GM21529 (cell line): ENCODE measurements at regions not wholly inside any gene's neighbourhood (a gene's known extent, or its start where the extent isn't known, plus 50 kb on each side); places are given as distances from the start of the nearest gene placed in this dataset.

Experiments
- ATAC-seq: cut with Tn5 transposase; IDR thresholded peaks from one replicate; pipeline ENCODE4 v1.9.1; 2021; ENCODE audit not compliant: unreplicated experiment

- ATAC-seq = no peak
Observed at GRCh38 chr10:21329995-21330627, 195.4 kb downstream of the SKIDA1 start.

DNA sequence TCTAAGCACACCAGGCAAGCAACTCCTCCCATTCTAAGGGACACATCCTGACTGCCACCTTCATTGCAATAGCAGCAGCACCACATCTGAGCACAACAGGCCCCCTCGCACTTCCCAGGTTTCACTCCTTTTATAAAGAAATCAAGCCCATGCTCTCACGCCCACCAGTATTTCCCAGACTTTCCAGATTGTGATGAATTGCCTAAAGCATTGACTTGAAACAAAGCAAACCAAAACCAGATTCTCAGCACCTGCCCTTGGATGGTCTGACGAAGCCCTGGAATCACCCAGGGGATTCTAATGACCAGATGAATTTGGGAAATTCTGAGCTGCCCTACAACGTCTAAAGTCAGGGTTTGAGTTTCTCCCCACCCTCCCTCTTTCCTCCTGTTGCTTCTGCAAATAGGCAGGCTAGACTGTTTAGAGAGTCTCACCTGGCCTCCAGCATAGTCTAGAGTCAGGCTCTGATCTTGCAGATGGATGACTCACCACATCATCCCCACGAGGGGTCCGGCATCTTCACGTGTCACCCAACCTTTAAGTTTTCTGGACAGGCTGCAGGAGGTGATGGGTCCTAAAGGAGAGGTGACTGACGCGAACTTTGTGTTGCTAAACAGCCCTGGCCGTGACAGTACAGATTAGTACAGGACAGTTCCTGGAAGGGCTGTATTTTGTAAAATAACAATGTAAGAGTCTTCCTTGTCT lies 198.0 kb downstream of the SKIDA1 start:
- ATAC-seq = no peak

- no peak for ATAC-seq
Observed at GRCh38 chr10:21326594-21327288, 198.7 kb downstream of the SKIDA1 start.

DNA sequence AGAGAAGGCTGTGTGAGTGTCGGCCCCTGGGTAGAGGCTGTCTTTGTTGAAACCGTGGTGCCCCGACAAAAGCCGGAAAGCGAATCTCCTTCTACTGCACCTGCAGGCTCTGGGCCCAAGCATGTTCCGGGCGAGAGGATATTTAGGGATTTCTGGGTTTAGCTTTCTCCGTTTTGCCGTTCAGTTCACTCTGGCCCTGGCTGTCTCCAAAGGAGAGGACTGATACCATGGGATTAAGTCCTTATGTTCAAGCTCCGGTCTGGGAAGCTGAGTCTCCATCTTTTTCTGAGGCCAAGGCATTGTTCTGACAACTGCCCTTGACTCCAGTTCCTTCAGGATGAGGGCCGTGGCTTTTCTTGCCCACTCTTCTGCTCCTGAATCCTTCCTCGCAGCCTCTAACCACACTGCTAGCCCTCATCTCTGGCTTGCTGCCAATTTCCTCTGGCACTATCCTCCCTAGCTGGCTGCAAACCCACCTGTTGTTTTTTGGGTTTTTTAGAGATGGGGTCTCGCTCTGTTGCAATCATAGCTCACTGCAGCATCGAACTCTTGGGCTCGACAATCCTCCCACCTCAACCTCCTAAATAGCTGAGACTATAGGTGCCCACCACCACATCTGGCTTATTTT lies 206.8 kb downstream of the SKIDA1 start:
- no peak for ATAC-seq

DNA sequence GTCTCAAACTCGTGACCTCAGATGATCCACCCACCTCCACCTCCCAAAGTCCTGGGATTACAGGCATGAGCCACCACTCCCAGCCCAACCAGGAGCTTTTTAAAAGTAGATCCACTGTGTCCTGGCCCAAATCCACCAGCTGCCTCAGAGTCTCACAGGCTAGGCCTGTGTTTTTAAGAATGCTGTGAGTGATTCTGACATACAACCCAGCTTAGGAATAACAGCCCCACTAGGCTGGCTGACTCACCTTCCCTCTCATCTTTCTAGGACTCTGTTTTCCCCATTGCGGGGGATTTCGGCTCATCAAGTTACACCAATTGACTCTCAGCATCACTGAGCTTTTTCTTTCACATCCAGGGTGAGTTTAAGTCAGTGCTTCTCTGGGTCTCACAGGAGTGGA lies 207.6 kb downstream of the SKIDA1 start:
- no peak for ATAC-seq

DNA sequence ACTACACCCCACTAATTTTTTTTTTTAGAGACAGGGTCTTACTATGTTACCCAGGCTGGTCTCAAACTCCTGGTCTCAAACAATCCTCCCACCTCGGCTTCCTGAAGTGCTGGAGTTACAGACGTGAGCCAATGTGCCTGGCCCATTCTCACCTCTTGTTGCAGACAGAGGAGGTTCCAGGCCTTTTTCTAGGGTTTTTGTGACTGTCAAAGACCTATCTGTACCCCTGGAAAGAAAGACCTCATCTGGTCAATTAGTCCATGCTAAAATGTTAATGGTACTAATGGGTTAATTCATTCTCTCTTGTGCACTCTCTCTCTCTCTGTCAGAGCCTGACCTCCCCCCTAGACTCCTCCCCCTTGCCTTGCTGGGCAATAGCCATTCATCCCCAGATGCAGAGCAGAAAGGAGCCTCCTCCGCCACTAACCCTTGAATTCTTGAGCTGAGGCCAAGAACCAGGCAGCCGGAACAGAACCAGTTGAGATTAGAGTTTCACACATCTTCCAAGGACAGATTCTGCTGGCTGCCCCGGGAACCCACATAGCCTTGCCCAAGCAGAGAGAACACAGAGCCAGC lies 209.7 kb downstream of the SKIDA1 start:
- ATAC-seq = no peak

- ATAC-seq = no peak
Observed at GRCh38 chr10:21314906-21315644, 210.4 kb downstream of the SKIDA1 start.

GRCh38 chr10:21314111-21314626 lies 211.3 kb downstream of the SKIDA1 start:
- no peak for ATAC-seq

DNA sequence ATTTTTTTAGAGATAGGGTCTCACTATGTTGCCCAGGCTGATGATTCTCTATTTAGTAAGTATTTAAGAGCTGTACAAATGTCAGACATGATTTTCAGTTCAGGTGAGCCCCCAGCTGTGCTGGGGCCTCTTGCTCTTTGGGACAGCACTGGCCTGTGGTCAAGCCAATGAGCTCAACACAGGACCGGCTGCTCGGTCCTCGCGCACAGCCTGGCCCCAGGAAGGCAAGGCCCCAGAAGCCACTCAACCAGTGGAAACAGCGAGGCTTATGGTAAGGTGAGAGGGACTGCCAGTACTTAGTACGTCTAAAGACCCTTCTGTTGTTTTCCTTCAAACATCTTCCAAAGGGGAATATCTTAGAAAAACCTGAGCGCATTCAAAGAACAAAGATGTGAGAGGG lies 211.8 kb downstream of the SKIDA1 start:
- ATAC-seq = no peak

DNA sequence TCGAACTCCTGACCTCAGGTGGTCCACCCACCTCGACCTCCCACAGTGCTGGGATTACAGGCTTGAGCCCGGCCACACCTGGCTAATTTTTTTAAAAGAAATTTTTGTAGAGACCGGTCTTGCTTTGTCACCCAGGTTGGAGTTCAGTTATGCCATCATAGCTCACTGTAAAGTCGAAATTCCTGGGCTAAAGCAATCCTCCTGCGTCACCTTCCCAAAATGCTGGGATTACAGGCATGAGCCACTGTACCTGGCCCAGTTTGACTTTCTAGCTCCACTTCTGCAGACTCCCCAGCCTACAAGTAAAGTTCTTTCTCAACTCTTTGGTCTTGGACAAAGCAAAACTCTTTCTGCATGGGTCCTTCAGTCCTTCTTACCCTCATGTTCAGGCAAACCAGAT lies 214.1 kb downstream of the SKIDA1 start:
- no peak for ATAC-seq

DNA sequence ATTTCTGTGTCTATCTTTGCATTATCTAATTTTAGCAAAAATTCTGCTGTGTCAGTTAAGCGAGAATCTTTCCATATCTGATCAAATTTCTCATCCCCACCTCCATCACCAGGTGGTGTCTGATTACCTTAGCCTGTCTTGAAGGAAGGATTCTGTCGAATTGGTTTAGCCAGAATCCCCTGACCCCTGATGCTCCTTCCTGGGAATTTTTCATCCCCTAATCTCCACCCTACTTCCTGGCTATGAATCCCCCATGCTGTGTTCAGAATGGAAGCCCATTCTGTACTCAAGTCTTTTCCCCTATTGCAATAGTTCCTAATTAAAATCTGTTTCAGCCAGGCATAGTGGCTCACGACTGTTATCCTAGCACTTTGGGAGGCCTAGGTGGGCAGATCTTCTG lies 216.1 kb downstream of the SKIDA1 start:
- ATAC-seq = no peak

GRCh38 chr10:21308946-21309345 lies 216.5 kb downstream of the SKIDA1 start:
- no peak for ATAC-seq

DNA sequence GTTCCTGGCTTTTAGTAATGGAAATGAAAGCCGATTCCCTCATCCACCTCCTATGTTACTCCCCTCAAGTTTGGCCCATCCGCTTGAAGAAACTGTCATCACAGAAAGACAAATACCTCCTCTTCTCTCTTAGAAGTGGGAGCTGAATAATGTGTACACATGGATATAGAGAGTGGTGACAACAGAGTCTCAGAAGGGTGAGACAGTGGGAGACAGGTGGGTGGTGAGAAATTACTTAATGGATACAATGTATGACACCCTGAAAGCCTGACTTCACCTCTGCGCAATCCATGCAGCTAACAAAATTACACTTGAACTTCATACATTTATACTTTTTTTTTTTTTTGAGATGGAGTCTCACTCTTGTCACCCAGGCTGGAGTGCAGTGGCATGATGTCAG lies 217.5 kb downstream of the SKIDA1 start:
- ATAC-seq = no peak

GRCh38 chr10:21304608-21305007 lies 220.9 kb downstream of the SKIDA1 start:
- ATAC-seq = no peak

GRCh38 chr10:21304198-21304597 lies 221.3 kb downstream of the SKIDA1 start:
- ATAC-seq = no peak

- ATAC-seq = no peak
Observed at GRCh38 chr10:21300551-21300950, 224.9 kb downstream of the SKIDA1 start.

DNA sequence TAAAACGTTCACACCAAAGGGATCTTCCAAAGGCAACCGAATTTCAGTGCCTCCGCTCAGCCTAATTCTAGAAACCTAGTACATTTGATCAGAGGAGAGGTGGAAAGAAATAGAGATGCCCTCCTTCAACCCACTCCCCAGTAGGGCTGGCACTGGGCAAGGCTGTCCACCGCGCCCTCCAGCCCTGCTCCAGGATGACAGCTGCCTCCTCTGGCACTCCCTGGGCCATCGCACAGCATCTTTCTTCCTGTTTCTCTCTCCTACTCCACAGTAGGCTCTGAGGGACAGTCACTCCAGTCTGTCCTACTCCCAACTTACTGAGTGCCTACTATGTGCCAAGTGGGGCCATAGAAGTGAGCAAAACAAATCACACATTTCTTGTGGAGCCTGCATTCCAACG lies 226.2 kb downstream of the SKIDA1 start:
- no peak for ATAC-seq

GRCh38 chr10:21298701-21299100 lies 226.8 kb downstream of the SKIDA1 start:
- ATAC-seq = no peak

GRCh38 chr10:21297603-21298383 lies 227.7 kb downstream of the SKIDA1 start:
- no peak for ATAC-seq
